ENCODE measurements at regions not wholly inside any gene's neighbourhood (a gene's known extent, or its start where the extent isn't known, plus 50 kb on each side); places are given as distances from the start of the nearest gene placed in this dataset.

- WGBS = 81% methylated on average over 9 of the region's 9 CpGs
- no peak overlapping the region for H3K4me3 ChIP-seq (ENCODE audit: low read depth, low read length)
- DNase-seq (ENCODE audit: extremely low spot score) = no peak
- no peaks in the 10 kb centered on the region for H3K4me1 ChIP-seq (ENCODE audit: insufficient read depth)
- no peak overlapping the region for H3K27ac ChIP-seq (ENCODE audit: low read depth)
- H3K36me3 ChIP-seq (ENCODE audit: insufficient read depth) = no peaks in the 10 kb centered on the region
Observed at GRCh38 chr6:84560436-84561390, 203.7 kb downstream of the TBX18 start.

- 50% methylated on average over 4 of the region's 4 CpGs for WGBS
- Histone ChIP-seq H3K4me1 (ENCODE audit: insufficient read depth) (no peaks in the 10 kb centered on the region), H3K4me3 (ENCODE audit: low read depth, low read length) (no peak overlapping the region), H3K36me3 (ENCODE audit: insufficient read depth) (no peaks in the 10 kb centered on the region), H3K27ac (ENCODE audit: low read depth) (no peak overlapping the region)
- DNase-seq (ENCODE audit: extremely low spot score) = no peak
Observed at GRCh38 chr6:84556541-84557335, 207.7 kb downstream of the TBX18 start.

- WGBS = 85% methylated on average over 4 of the region's 4 CpGs
- Histone ChIP-seq H3K4me3 (ENCODE audit: low read depth, low read length) (no peak overlapping the region), H3K36me3 (ENCODE audit: insufficient read depth) (no peaks in the 10 kb centered on the region), H3K4me1 (ENCODE audit: insufficient read depth) (no peaks in the 10 kb centered on the region), H3K27ac (ENCODE audit: low read depth) (no peak overlapping the region)
- DNase-seq (ENCODE audit: extremely low spot score) = no peak
Observed at GRCh38 chr6:84554706-84555105, 209.7 kb downstream of the TBX18 start.

- no peaks in the 10 kb centered on the region for H3K4me1 ChIP-seq (ENCODE audit: insufficient read depth)
- no peak for DNase-seq (ENCODE audit: extremely low spot score)
- no peak overlapping the region for H3K4me3 ChIP-seq (ENCODE audit: low read depth, low read length)
- H3K27ac ChIP-seq (ENCODE audit: low read depth) = no peak overlapping the region
- no peaks in the 10 kb centered on the region for H3K36me3 ChIP-seq (ENCODE audit: insufficient read depth)
Observed at GRCh38 chr6:84554074-84554473, 210.3 kb downstream of the TBX18 start.

GRCh38 chr6:84553527-84553926 lies 210.9 kb downstream of the TBX18 start:
- no peak overlapping the region for H3K4me3 ChIP-seq (ENCODE audit: low read depth, low read length)
- H3K4me1 ChIP-seq (ENCODE audit: insufficient read depth) = no peaks in the 10 kb centered on the region
- DNase-seq (ENCODE audit: extremely low spot score) = no peak
- no peaks in the 10 kb centered on the region for H3K36me3 ChIP-seq (ENCODE audit: insufficient read depth)
- H3K27ac ChIP-seq (ENCODE audit: low read depth) = no peak overlapping the region
- WGBS = 63% methylated on average over 1 of the region's 1 CpG

GRCh38 chr6:84551797-84552196 lies 212.6 kb downstream of the TBX18 start:
- H3K4me1 ChIP-seq (ENCODE audit: insufficient read depth) = no peaks in the 10 kb centered on the region
- no peak overlapping the region for H3K27ac ChIP-seq (ENCODE audit: low read depth)
- no peak overlapping the region for H3K4me3 ChIP-seq (ENCODE audit: low read depth, low read length)
- DNase-seq (ENCODE audit: extremely low spot score) = no peak
- WGBS = 94% methylated on average over 6 of the region's 6 CpGs
- no peaks in the 10 kb centered on the region for H3K36me3 ChIP-seq (ENCODE audit: insufficient read depth)

GRCh38 chr6:84549917-84550316 lies 214.5 kb downstream of the TBX18 start:
- H3K27ac ChIP-seq (ENCODE audit: low read depth) = no peak overlapping the region
- no peak overlapping the region for H3K4me3 ChIP-seq (ENCODE audit: low read depth, low read length)
- 86% methylated on average over 4 of the region's 4 CpGs for WGBS
- DNase-seq (ENCODE audit: extremely low spot score) = no peak
- no peaks in the 10 kb centered on the region for H3K36me3 ChIP-seq (ENCODE audit: insufficient read depth)
- H3K4me1 ChIP-seq (ENCODE audit: insufficient read depth) = no peaks in the 10 kb centered on the region

- H3K4me3 ChIP-seq (ENCODE audit: low read depth, low read length) = no peak overlapping the region
- no peak for DNase-seq (ENCODE audit: extremely low spot score)
- H3K36me3 ChIP-seq (ENCODE audit: insufficient read depth) = no peaks in the 10 kb centered on the region
- no peaks in the 10 kb centered on the region for H3K4me1 ChIP-seq (ENCODE audit: insufficient read depth)
- H3K27ac ChIP-seq (ENCODE audit: low read depth) = no peak overlapping the region
- WGBS = 75% methylated on average over 5 of the region's 5 CpGs
Observed at GRCh38 chr6:84547341-84547801, 217.0 kb downstream of the TBX18 start.

- 57% methylated on average over 9 of the region's 9 CpGs for WGBS
- Histone ChIP-seq H3K27ac (ENCODE audit: low read depth) (no peak overlapping the region), H3K4me3 (ENCODE audit: low read depth, low read length) (no peak overlapping the region), H3K36me3 (ENCODE audit: insufficient read depth) (no peaks in the 10 kb centered on the region), H3K4me1 (ENCODE audit: insufficient read depth) (no peaks in the 10 kb centered on the region)
- DNase-seq (ENCODE audit: extremely low spot score) = no peak
Observed at GRCh38 chr6:84546427-84546914, 217.9 kb downstream of the TBX18 start.

- no peak for DNase-seq (ENCODE audit: extremely low spot score)
- Histone ChIP-seq H3K4me3 (ENCODE audit: low read depth, low read length) (no peak overlapping the region), H3K27ac (ENCODE audit: low read depth) (no peak overlapping the region), H3K4me1 (ENCODE audit: insufficient read depth) (no peaks in the 10 kb centered on the region), H3K36me3 (ENCODE audit: insufficient read depth) (no peaks in the 10 kb centered on the region)
- 60% methylated on average over 4 of the region's 4 CpGs for WGBS
Observed at GRCh38 chr6:84539122-84539856, 225.1 kb downstream of the TBX18 start.

- Histone ChIP-seq H3K27ac (ENCODE audit: low read depth) (no peak overlapping the region), H3K4me1 (ENCODE audit: insufficient read depth) (no peaks in the 10 kb centered on the region), H3K36me3 (ENCODE audit: insufficient read depth) (no peaks in the 10 kb centered on the region), H3K4me3 (ENCODE audit: low read depth, low read length) (no peak overlapping the region)
- 80% methylated on average over 4 of the region's 4 CpGs for WGBS
- DNase-seq (ENCODE audit: extremely low spot score) = no peak
Observed at GRCh38 chr6:84536885-84537638, 227.3 kb downstream of the TBX18 start.

- H3K36me3 ChIP-seq (ENCODE audit: insufficient read depth) = no peaks in the 10 kb centered on the region
- H3K4me1 ChIP-seq (ENCODE audit: insufficient read depth) = no peaks in the 10 kb centered on the region
- DNase-seq (ENCODE audit: extremely low spot score) = no peak
- no peak overlapping the region for H3K4me3 ChIP-seq (ENCODE audit: low read depth, low read length)
- H3K27ac ChIP-seq (ENCODE audit: low read depth) = no peak overlapping the region
Observed at GRCh38 chr6:84528201-84528600, 236.2 kb downstream of the TBX18 start.

GRCh38 chr6:84526631-84527030 lies 237.8 kb downstream of the TBX18 start:
- Histone ChIP-seq H3K4me1 (ENCODE audit: insufficient read depth) (no peaks in the 10 kb centered on the region), H3K36me3 (ENCODE audit: insufficient read depth) (no peaks in the 10 kb centered on the region), H3K4me3 (ENCODE audit: low read depth, low read length) (no peak overlapping the region), H3K27ac (ENCODE audit: low read depth) (no peak overlapping the region)
- WGBS = 76% methylated on average over 2 of the region's 2 CpGs
- no peak for DNase-seq (ENCODE audit: extremely low spot score)
